ENCODE measurements at regions not wholly inside any gene's neighbourhood (a gene's known extent, or its start where the extent isn't known, plus 50 kb on each side); places are given as distances from the start of the nearest gene placed in this dataset.
A peak's percentile ranks its signal among the peaks of the same experiment; 100 is the strongest.
"Not testable (repeated sequence)": the region's sequence is repeated elsewhere in the genome, so short reads cannot be mapped to it uniquely, and the experiment has no call there.

- DNase-seq (ENCODE audit: low read depth), result no peak
- no peak for TF ChIP-seq CTCF (IDR thresholded peaks at IDR 0.05; ENCODE audit: insufficient read depth, low read depth, low read length)
- no peak overlapping the region for H3K4me3 ChIP-seq (ENCODE audit: low read depth, low read length)
Observed at GRCh38 chr7:84916161-84916560, 270.7 kb downstream of the SEMA3D start.

- H3K4me3 ChIP-seq (ENCODE audit: low read depth, low read length), result no peak overlapping the region
- DNase-seq (ENCODE audit: low read depth), result no peak
- no peak for TF ChIP-seq CTCF (IDR thresholded peaks at IDR 0.05; ENCODE audit: insufficient read depth, low read depth, low read length)
Observed at GRCh38 chr7:84914598-84914997, 272.3 kb downstream of the SEMA3D start.

- peak; percentile 24 for DNase-seq (ENCODE audit: low read depth)
- H3K4me3 ChIP-seq (ENCODE audit: low read depth, low read length), result no peak overlapping the region
Observed at GRCh38 chr7:84913731-84914130, 273.1 kb downstream of the SEMA3D start.

GRCh38 chr7:84912993-84913635, 273.7 kb downstream of the SEMA3D start:
- TF ChIP-seq CTCF (IDR thresholded peaks at IDR 0.05; ENCODE audit: insufficient read depth, low read depth, low read length), result no peak
- DNase-seq (ENCODE audit: low read depth), result peak; percentile 6
- no peak overlapping the region for H3K4me3 ChIP-seq (ENCODE audit: low read depth, low read length)

More at GRCh38 chr7:84913731-84914130, 273.1 kb downstream of the SEMA3D start:
- no peak for TF ChIP-seq CTCF (IDR thresholded peaks at IDR 0.05; ENCODE audit: insufficient read depth, low read depth, low read length)

GRCh38 chr7:84912537-84912936, 274.3 kb downstream of the SEMA3D start:
- DNase-seq (ENCODE audit: low read depth), result no peak
- TF ChIP-seq CTCF (IDR thresholded peaks at IDR 0.05; ENCODE audit: insufficient read depth, low read depth, low read length), result no peak
- H3K4me3 ChIP-seq (ENCODE audit: low read depth, low read length), result no peak overlapping the region

- no peak overlapping the region for H3K4me3 ChIP-seq (ENCODE audit: low read depth, low read length)
- no peak for TF ChIP-seq CTCF (IDR thresholded peaks at IDR 0.05; ENCODE audit: insufficient read depth, low read depth, low read length)
- DNase-seq (ENCODE audit: low read depth), result no peak
Observed at GRCh38 chr7:84912018-84912417, 274.8 kb downstream of the SEMA3D start.

- H3K4me3 ChIP-seq (ENCODE audit: low read depth, low read length), result no peak overlapping the region
- no peak for DNase-seq (ENCODE audit: low read depth)
- no peak for TF ChIP-seq CTCF (IDR thresholded peaks at IDR 0.05; ENCODE audit: insufficient read depth, low read depth, low read length)
Observed at GRCh38 chr7:84911077-84911476, 275.8 kb downstream of the SEMA3D start.

GRCh38 chr7:84910322-84910721, 276.5 kb downstream of the SEMA3D start:
- not testable (repeated sequence) for H3K4me3 ChIP-seq (ENCODE audit: low read depth, low read length); DNase-seq (ENCODE audit: low read depth)

Data from fibroblast of villous mesenchyme (primary cell).